Breast epithelium (tissue), 3 donors: ENCODE measurements at regions not wholly inside any gene's neighbourhood (a gene's known extent, or its start where the extent isn't known, plus 50 kb on each side); places are given as distances from the start of the nearest gene placed in this dataset.

ENCODE experiments used
- POLR2A ChIP-seq: fragments of 450-650 bp; IDR thresholded peaks from one replicate; pipeline ENCODE4 v1.6.1; 2016; ENCODE audit warnings: antibody characterized with exemption, mild to moderate bottlenecking, moderate library complexity
- TF ChIP-seq, protein P1 (sequence below), 3 donors: fragments of 450-650 bp; IDR thresholded peaks; one replicate each; pipeline ENCODE4 v1.5.1; 2016 to 2017; ENCODE audit warnings: antibody characterized with exemption in 3 of 3, mild to moderate bottlenecking in 3 of 3, moderate library complexity in 3 of 3

DNA sequence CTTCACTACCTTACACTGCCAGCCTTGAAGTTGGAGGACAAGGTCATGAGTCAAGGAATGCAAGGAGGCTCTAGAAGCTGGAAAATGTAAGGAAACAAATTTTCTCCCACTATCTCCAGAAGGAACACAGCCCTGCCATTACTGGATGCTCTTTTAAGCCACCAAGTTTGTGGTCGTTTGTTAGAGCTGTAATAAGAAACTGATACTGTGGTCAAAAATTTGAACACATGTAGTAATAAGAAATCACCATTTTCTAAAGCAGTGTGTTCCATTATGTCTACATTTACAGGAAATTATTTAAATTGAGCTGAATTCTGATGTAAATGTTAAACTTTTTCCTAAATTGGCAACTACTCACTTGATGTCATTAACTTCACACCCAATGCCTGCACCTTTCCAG is 729.0 kb downstream of the KCNJ3 start:
- no peak for TF ChIP-seq POLR2A
- TF ChIP-seq, protein P1, sequence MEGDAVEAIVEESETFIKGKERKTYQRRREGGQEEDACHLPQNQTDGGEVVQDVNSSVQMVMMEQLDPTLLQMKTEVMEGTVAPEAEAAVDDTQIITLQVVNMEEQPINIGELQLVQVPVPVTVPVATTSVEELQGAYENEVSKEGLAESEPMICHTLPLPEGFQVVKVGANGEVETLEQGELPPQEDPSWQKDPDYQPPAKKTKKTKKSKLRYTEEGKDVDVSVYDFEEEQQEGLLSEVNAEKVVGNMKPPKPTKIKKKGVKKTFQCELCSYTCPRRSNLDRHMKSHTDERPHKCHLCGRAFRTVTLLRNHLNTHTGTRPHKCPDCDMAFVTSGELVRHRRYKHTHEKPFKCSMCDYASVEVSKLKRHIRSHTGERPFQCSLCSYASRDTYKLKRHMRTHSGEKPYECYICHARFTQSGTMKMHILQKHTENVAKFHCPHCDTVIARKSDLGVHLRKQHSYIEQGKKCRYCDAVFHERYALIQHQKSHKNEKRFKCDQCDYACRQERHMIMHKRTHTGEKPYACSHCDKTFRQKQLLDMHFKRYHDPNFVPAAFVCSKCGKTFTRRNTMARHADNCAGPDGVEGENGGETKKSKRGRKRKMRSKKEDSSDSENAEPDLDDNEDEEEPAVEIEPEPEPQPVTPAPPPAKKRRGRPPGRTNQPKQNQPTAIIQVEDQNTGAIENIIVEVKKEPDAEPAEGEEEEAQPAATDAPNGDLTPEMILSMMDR (IDR thresholded peaks at IDR 0.05): no peak
